Bronchial epithelial cell (primary cell): ENCODE measurements at regions not wholly inside any gene's neighbourhood (a gene's known extent, or its start where the extent isn't known, plus 50 kb on each side); places are given as distances from the start of the nearest gene placed in this dataset.
A peak's percentile ranks its signal among the peaks of the same experiment; 100 is the strongest.

ENCODE experiments used
- DNase-seq: peaks from one replicate; pipeline ENCODE4 v3.0.0-alpha.2; 2010; ENCODE audit warnings: low read depth
- FAIRE-seq: peaks from 2 replicates; lab custom pipeline; 2011; peaks lifted over from hg19 to GRCh38; lab: Jason Lieb, UNC
- H3K27me3 ChIP-seq: 2 replicates; pipeline ENCODE4 v1.5.1; 2011; ENCODE audit warnings: low read length; ENCODE audit not compliant: control insufficient read depth, insufficient read depth
- H3K36me3 ChIP-seq: 2 replicates; pipeline ENCODE4 v1.5.1; 2011; ENCODE audit warnings: low read length; ENCODE audit not compliant: control insufficient read depth, insufficient read depth
- H3K4me3 ChIP-seq: 2 replicates; pipeline ENCODE4 v1.5.1; 2011; ENCODE audit warnings: mild to moderate bottlenecking, low read depth, low read length, control low read depth
- CTCF ChIP-seq: IDR thresholded peaks from 2 replicates; pipeline ENCODE4 v1.5.1; 2011; ENCODE audit warnings: mild to moderate bottlenecking, moderate library complexity, low read length, control low read depth, inconsistent platforms; ENCODE audit not compliant: insufficient read depth, severe bottlenecking

- no peak for TF ChIP-seq CTCF
- Histone ChIP-seq H3K4me3 (no peak overlapping the region), H3K27me3 (no peaks in the 10 kb centered on the region), H3K36me3 (no peaks in the 10 kb centered on the region)
- FAIRE-seq = no peak
- DNase-seq = peak; percentile 70
These were observed 195.7 kb upstream of the UBL3 start for GRCh38 chr13:30045916-30046704.

GRCh38 chr13:30044932-30045331 lies 194.5 kb upstream of the UBL3 start:
- no peaks in the 10 kb centered on the region for H3K27me3 ChIP-seq
- FAIRE-seq (no peak), DNase-seq (peak; percentile 83)
- no peaks in the 10 kb centered on the region for H3K36me3 ChIP-seq
- TF ChIP-seq CTCF = no peak
- no peak overlapping the region for H3K4me3 ChIP-seq

- DNase-seq (peak; percentile 25), FAIRE-seq (no peak)
- Histone ChIP-seq H3K4me3 (no peak overlapping the region), H3K36me3 (no peaks in the 10 kb centered on the region), H3K27me3 (no peaks in the 10 kb centered on the region)
- TF ChIP-seq CTCF = no peak
These were observed 193.2 kb upstream of the UBL3 start for GRCh38 chr13:30043631-30043925.

- H3K27me3 ChIP-seq = no peaks in the 10 kb centered on the region
- peak; percentile 73 for FAIRE-seq
- DNase-seq = no peak
- H3K4me3 ChIP-seq = no peak overlapping the region
- TF ChIP-seq CTCF = no peak
- no peaks in the 10 kb centered on the region for H3K36me3 ChIP-seq
These were observed 192.6 kb upstream of the UBL3 start for GRCh38 chr13:30042891-30043630.

- FAIRE-seq = no peak
- H3K27me3 ChIP-seq = no peaks in the 10 kb centered on the region
- DNase-seq = no peak
- H3K36me3 ChIP-seq = no peaks in the 10 kb centered on the region
- H3K4me3 ChIP-seq = no peak overlapping the region
- TF ChIP-seq CTCF = no peak
These were observed 191.9 kb upstream of the UBL3 start for GRCh38 chr13:30042272-30042671.
